SK-N-SH treated with all-trans-retinoic acid at 6 μM for 48 hours (cell line): ENCODE measurements at regions not wholly inside any gene's neighbourhood (a gene's known extent, or its start where the extent isn't known, plus 50 kb on each side); places are given as distances from the start of the nearest gene placed in this dataset.

Experiments used
- ARNTL ChIP-seq: fragments of 450-650 bp; formaldehyde crosslinking; IDR thresholded peaks from 2 replicates; pipeline ENCODE4 v1.5.0; 2020; ENCODE audit warnings: low read depth, mild to moderate bottlenecking, moderate library complexity, borderline replicate concordance
- OSR1 ChIP-seq: fragments of 250-450 bp; sonication (Bioruptor Pico); IDR thresholded peaks from 2 replicates; pipeline ENCODE4 v1.8.0; 2022; ENCODE audit warnings: moderate library complexity, mild to moderate bottlenecking, inconsistent platforms
- RARB ChIP-seq: fragments of 250-450 bp; sonication (Bioruptor Pico); IDR thresholded peaks from 2 replicates; pipeline ENCODE4 v1.8.0; 2021; ENCODE audit warnings: mild to moderate bottlenecking, moderate library complexity
- ZFP3 ChIP-seq: fragments of 250-450 bp; sonication (Bioruptor Pico); IDR thresholded peaks from 2 replicates; pipeline ENCODE4 v1.5.0; 2020; ENCODE audit warnings: mild to moderate bottlenecking, moderate library complexity
- ZNF565 ChIP-seq: fragments of 450-650 bp; formaldehyde crosslinking; conservative IDR thresholded peaks from 2 replicates; pipeline ENCODE4 v1.5.0; 2020; ENCODE audit warnings: low read depth, mild to moderate bottlenecking, moderate library complexity
- ZNF70 ChIP-seq: fragments of 450-650 bp; formaldehyde crosslinking; IDR thresholded peaks from 2 replicates; pipeline ENCODE4 v1.5.0; 2020; ENCODE audit warnings: mild to moderate bottlenecking, moderate library complexity
- TF ChIP-seq, protein P1 (sequence below): fragments of 250-450 bp; sonication (Bioruptor Pico); IDR thresholded peaks from 2 replicates; pipeline ENCODE4 v1.5.1; 2021; ENCODE audit warnings: mild to moderate bottlenecking, moderate library complexity

DNA sequence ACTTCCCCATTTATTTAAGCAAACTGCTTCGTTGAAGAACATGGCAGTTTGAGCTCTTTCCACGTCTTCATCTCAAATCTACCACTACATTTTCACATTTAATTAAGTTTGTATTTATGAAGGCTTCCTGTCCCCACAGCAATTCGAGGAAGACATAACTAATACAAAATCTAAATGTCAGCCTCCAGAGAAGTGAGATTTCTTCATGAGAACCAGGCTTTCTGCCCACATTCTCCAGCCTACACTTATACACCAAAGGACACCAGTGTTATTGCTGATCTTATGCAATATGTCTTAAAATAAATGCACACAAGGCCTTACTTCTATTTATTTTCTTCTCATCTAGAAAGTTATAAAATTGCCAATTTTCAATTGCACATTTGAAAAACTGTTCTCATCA lies 1209.3 kb upstream of the FAM98A start:
- TF ChIP-seq OSR1 (CRISPR knock-in tag), result no peak
- TF ChIP-seq ZNF565 (CRISPR knock-in tag), result no peak
- no peak for TF ChIP-seq ZFP3 (CRISPR knock-in tag)
- TF ChIP-seq, protein P1, sequence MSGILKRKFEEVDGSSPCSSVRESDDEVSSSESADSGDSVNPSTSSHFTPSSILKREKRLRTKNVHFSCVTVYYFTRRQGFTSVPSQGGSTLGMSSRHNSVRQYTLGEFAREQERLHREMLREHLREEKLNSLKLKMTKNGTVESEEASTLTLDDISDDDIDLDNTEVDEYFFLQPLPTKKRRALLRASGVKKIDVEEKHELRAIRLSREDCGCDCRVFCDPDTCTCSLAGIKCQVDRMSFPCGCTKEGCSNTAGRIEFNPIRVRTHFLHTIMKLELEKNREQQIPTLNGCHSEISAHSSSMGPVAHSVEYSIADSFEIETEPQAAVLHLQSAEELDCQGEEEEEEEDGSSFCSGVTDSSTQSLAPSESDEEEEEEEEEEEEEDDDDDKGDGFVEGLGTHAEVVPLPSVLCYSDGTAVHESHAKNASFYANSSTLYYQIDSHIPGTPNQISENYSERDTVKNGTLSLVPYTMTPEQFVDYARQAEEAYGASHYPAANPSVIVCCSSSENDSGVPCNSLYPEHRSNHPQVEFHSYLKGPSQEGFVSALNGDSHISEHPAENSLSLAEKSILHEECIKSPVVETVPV (CRISPR knock-in tag), result no peak
- TF ChIP-seq ARNTL, result no peak
- TF ChIP-seq ZNF70 (CRISPR knock-in tag), result no peak
- no peak for TF ChIP-seq RARB (CRISPR knock-in tag)
